Right lobe of liver (tissue), 4 donors: ENCODE measurements at regions not wholly inside any gene's neighbourhood (a gene's known extent, or its start where the extent isn't known, plus 50 kb on each side); places are given as distances from the start of the nearest gene placed in this dataset.

Experiments used
- POLR2A ChIP-seq: fragments of 450-650 bp; IDR thresholded peaks from one replicate; pipeline ENCODE4 v1.6.1; 2017; ENCODE audit warnings: antibody characterized with exemption, mild to moderate bottlenecking
- TF ChIP-seq, protein P1 (sequence below), 4 donors: fragments of 200-600 bp in 3 of 4; fragments of 450-650 bp in 1 of 4; IDR thresholded peaks; one replicate each; pipeline versions ENCODE4 v1.5.1 to v1.8.0; 2016 to 2022; ENCODE audit warnings: antibody characterized with exemption in 4 of 4, mild to moderate bottlenecking in 2 of 4
- donor health status: DM: no; HTN: no; CAD: no.
- donor health status: DM: no; HTN: no; CAD: no.
- donor health status: DM: no; HTN: yes; CAD: no.

DNA sequence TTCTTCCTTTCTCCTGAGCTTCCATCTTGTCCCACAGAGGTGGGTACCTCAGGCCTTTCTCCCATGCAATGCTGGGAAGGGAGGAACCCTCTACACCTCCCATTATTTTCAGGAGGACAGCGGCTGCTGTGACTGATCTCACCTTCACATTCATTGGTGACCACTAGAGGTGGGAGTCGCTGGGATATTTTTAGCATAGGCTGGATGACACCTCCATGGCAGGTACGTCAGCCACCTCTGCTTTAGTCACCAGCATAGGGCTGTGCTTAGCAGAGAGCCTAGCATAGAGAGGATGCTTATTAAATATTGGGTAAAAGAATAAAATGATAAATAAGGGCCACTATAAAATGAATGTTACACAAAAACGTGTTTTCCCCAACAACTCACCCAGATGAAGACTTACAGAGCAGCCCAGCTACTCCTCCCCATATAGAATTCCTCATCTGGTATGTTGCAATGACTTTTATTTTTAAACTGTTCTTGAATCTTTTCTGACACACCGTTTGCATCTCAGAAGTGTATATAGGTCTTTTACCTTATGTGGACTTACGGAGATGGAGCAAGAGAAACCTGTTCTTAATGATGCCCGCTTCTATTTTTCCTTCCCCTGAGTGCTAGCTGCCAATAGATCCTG lies 60.9 kb upstream of the SORBS2 start:
- TF ChIP-seq, protein P1, sequence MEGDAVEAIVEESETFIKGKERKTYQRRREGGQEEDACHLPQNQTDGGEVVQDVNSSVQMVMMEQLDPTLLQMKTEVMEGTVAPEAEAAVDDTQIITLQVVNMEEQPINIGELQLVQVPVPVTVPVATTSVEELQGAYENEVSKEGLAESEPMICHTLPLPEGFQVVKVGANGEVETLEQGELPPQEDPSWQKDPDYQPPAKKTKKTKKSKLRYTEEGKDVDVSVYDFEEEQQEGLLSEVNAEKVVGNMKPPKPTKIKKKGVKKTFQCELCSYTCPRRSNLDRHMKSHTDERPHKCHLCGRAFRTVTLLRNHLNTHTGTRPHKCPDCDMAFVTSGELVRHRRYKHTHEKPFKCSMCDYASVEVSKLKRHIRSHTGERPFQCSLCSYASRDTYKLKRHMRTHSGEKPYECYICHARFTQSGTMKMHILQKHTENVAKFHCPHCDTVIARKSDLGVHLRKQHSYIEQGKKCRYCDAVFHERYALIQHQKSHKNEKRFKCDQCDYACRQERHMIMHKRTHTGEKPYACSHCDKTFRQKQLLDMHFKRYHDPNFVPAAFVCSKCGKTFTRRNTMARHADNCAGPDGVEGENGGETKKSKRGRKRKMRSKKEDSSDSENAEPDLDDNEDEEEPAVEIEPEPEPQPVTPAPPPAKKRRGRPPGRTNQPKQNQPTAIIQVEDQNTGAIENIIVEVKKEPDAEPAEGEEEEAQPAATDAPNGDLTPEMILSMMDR (IDR thresholded peaks at IDR 0.05): no peak
- no peak for TF ChIP-seq POLR2A
